ENCODE measurements at regions not wholly inside any gene's neighbourhood (a gene's known extent, or its start where the extent isn't known, plus 50 kb on each side); places are given as distances from the start of the nearest gene placed in this dataset.
"Not testable (repeated sequence)": the region's sequence is repeated elsewhere in the genome, so short reads cannot be mapped to it uniquely, and the experiment has no call there.

- H3K4me1 ChIP-seq (ENCODE audit: insufficient read depth, low read length) = peaks cover 8% of the 10 kb centered on the region
- no peak overlapping the region for H3K4me3 ChIP-seq (ENCODE audit: low read length)
- no peaks in the 10 kb centered on the region for H3K36me3 ChIP-seq (ENCODE audit: insufficient read depth, low read depth, low read length)
- H3K9ac ChIP-seq (ENCODE audit: low read depth, low read length) = no peak overlapping the region
- no peaks in the 10 kb centered on the region for H3K27me3 ChIP-seq (ENCODE audit: insufficient read depth, low read length)
- no peak overlapping the region for H3K27ac ChIP-seq (ENCODE audit: low read length)
- H3K9me3 ChIP-seq (ENCODE audit: insufficient read depth, low read depth, low read length) = no peaks in the 10 kb centered on the region
Measured at GRCh38 chr4:156378033-156378665, 424.5 kb upstream of the CTSO start.

- no peaks in the 10 kb centered on the region for H3K9me3 ChIP-seq (ENCODE audit: insufficient read depth, low read depth, low read length)
- peaks cover 8% of the 10 kb centered on the region for H3K4me1 ChIP-seq (ENCODE audit: insufficient read depth, low read length)
- H3K9ac ChIP-seq (ENCODE audit: low read depth, low read length) = no peak overlapping the region
- no peaks in the 10 kb centered on the region for H3K27me3 ChIP-seq (ENCODE audit: insufficient read depth, low read length)
- no peak overlapping the region for H3K4me3 ChIP-seq (ENCODE audit: low read length)
- no peak overlapping the region for H3K27ac ChIP-seq (ENCODE audit: low read length)
- H3K36me3 ChIP-seq (ENCODE audit: insufficient read depth, low read depth, low read length) = no peaks in the 10 kb centered on the region
Measured at GRCh38 chr4:156377036-156377710, 423.5 kb upstream of the CTSO start.

DNA sequence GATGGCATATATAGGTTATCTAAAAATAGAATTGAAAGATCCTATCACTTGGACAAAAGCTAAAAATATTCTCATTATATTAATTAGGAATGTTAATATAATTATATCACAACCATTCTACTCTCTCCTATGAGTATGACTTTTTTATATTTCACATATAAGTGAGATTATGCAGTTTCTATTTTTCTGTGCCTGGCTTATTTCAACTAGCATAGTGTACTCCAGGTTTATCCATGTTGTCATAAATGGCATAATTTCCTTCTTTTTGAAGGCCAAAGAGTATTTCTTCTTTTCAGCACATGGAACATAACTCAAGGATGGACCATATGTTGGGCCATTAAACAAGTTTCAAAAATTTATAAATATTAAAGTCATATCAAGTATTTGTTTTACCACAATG, 421.2 kb upstream of the CTSO start:
- H3K4me3 ChIP-seq (ENCODE audit: low read length) = no peak overlapping the region
- peaks cover 8% of the 10 kb centered on the region for H3K4me1 ChIP-seq (ENCODE audit: insufficient read depth, low read length)
- no peaks in the 10 kb centered on the region for H3K27me3 ChIP-seq (ENCODE audit: insufficient read depth, low read length)
- no peaks in the 10 kb centered on the region for H3K9me3 ChIP-seq (ENCODE audit: insufficient read depth, low read depth, low read length)
- H3K36me3 ChIP-seq (ENCODE audit: insufficient read depth, low read depth, low read length) = no peaks in the 10 kb centered on the region
- no peak overlapping the region for H3K27ac ChIP-seq (ENCODE audit: low read length)
- no peak overlapping the region for H3K9ac ChIP-seq (ENCODE audit: low read depth, low read length)

GRCh38 chr4:156374069-156374468, 420.4 kb upstream of the CTSO start:
- no peak overlapping the region for H3K9ac ChIP-seq (ENCODE audit: low read depth, low read length)
- H3K4me1 ChIP-seq (ENCODE audit: insufficient read depth, low read length) = peaks cover 8% of the 10 kb centered on the region
- H3K27ac ChIP-seq (ENCODE audit: low read length) = no peak overlapping the region
- no peaks in the 10 kb centered on the region for H3K9me3 ChIP-seq (ENCODE audit: insufficient read depth, low read depth, low read length)
- H3K27me3 ChIP-seq (ENCODE audit: insufficient read depth, low read length) = no peaks in the 10 kb centered on the region
- H3K36me3 ChIP-seq (ENCODE audit: insufficient read depth, low read depth, low read length) = no peaks in the 10 kb centered on the region
- H3K4me3 ChIP-seq (ENCODE audit: low read length) = no peak overlapping the region

GRCh38 chr4:156367502-156367901, 413.8 kb upstream of the CTSO start:
- H3K4me3 ChIP-seq (ENCODE audit: low read length); H3K4me1 ChIP-seq (ENCODE audit: insufficient read depth, low read length); H3K27me3 ChIP-seq (ENCODE audit: insufficient read depth, low read length); H3K9ac ChIP-seq (ENCODE audit: low read depth, low read length); H3K27ac ChIP-seq (ENCODE audit: low read length); H3K36me3 ChIP-seq (ENCODE audit: insufficient read depth, low read depth, low read length); H3K9me3 ChIP-seq (ENCODE audit: insufficient read depth, low read depth, low read length): not testable (repeated sequence)

- H3K9me3 ChIP-seq (ENCODE audit: insufficient read depth, low read depth, low read length) = peaks cover 7% of the 10 kb centered on the region
- no peaks in the 10 kb centered on the region for H3K36me3 ChIP-seq (ENCODE audit: insufficient read depth, low read depth, low read length)
- H3K9ac ChIP-seq (ENCODE audit: low read depth, low read length) = no peak overlapping the region
- no peak overlapping the region for H3K27ac ChIP-seq (ENCODE audit: low read length)
- H3K27me3 ChIP-seq (ENCODE audit: insufficient read depth, low read length) = no peaks in the 10 kb centered on the region
- no peak overlapping the region for H3K4me3 ChIP-seq (ENCODE audit: low read length)
- H3K4me1 ChIP-seq (ENCODE audit: insufficient read depth, low read length) = no peaks in the 10 kb centered on the region
Measured at GRCh38 chr4:156362581-156362980, 408.9 kb upstream of the CTSO start.

DNA sequence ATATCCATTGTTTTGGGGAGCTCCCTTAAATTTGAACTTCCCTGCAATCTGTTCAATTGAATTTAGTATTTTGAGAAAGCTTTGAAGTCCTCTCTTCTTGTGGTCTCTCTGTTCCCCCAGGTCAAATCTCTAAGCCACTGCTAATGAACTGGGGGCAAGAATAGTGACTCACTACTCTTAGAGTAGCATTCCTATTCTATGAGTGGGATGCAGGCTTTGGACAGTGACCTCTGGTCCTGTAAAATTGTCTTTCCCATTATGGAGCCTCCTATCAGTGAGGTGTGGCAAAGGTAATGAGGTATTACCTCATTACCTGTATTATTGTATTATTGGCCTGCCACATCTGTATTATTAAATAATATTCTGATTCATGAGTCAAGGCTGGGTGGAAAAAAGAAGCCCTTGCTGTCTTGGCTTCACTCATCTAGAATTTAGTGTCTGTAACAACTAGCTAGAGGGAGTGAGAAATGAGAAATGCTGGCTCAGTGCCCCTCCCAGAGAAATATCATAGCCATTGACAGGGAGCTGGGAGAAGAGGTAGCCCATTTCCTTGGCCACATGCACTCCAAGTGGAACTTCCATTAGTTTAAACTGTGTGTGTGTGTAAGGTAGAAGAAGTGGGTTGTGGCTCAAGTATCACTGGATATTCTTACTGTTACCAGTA, 393.9 kb upstream of the CTSO start:
- Histone ChIP-seq H3K9me3 (ENCODE audit: insufficient read depth, low read depth, low read length) (no peaks in the 10 kb centered on the region), H3K27ac (ENCODE audit: low read length) (no peak overlapping the region), H3K27me3 (ENCODE audit: insufficient read depth, low read length) (no peaks in the 10 kb centered on the region), H3K4me3 (ENCODE audit: low read length) (0 out of 2 replicates have a peak overlapping the region, but pooled peaks have one; percentile 12), H3K9ac (ENCODE audit: low read depth, low read length) (no peak overlapping the region), H3K4me1 (ENCODE audit: insufficient read depth, low read length) (peaks cover 23% of the 10 kb centered on the region; the same call in 1 of the 2 replicates), H3K36me3 (ENCODE audit: insufficient read depth, low read depth, low read length) (no peaks in the 10 kb centered on the region)

GRCh38 chr4:156346959-156347385, 393.3 kb upstream of the CTSO start:
- no peaks in the 10 kb centered on the region for H3K9me3 ChIP-seq (ENCODE audit: insufficient read depth, low read depth, low read length)
- H3K4me3 ChIP-seq (ENCODE audit: low read length) = 0 out of 2 replicates have a peak overlapping the region, but pooled peaks have one; percentile 12
- H3K9ac ChIP-seq (ENCODE audit: low read depth, low read length) = 0 out of 2 replicates have a peak overlapping the region, but pooled peaks have one; percentile 13
- no peaks in the 10 kb centered on the region for H3K36me3 ChIP-seq (ENCODE audit: insufficient read depth, low read depth, low read length)
- peaks cover 23% of the 10 kb centered on the region; the same call in 1 of the 2 replicates for H3K4me1 ChIP-seq (ENCODE audit: insufficient read depth, low read length)
- no peak overlapping the region for H3K27ac ChIP-seq (ENCODE audit: low read length)
- H3K27me3 ChIP-seq (ENCODE audit: insufficient read depth, low read length) = no peaks in the 10 kb centered on the region

DNA sequence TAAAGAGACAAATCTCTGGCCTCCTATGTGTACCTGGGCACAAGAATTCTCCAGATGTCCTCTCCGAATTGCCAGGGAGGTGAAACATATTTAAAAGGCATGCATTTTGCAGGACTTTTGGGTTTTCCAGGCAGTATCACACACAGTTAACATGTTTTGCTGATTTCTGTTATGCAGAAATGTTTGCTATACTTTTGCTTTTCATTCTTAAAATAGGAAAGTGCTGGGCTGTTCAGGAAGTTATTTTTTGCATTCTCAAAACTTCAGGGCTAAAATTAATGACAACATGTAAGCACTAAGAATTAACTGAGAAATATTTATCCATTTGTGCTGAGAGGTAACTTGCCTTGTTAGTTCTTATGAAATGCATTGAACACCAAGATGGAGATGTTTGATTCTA, 390.7 kb upstream of the CTSO start:
- no peak overlapping the region for H3K9ac ChIP-seq (ENCODE audit: low read depth, low read length)
- no peak overlapping the region for H3K27ac ChIP-seq (ENCODE audit: low read length)

DNA sequence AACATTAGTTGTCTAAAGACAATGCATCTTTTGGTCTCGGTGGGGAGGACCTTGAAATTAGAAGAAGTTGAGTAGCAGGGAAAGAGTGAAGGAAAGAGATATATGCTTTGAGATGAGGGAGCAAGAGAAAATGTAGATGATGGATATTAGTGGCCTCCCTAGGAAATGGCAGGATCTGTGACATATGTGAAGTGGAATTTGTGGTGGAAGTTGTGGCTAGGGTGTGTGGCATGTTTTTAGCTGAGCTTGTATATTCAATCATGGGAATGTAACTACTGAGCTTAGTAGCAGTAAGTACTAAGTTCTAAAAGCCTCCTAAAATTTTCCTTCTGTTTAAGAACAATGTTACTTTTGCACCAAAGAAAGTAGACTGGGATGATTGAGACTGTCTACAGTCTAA, 382.8 kb upstream of the CTSO start:
- Histone ChIP-seq H3K27ac (ENCODE audit: low read length) (no peak overlapping the region), H3K4me1 (ENCODE audit: insufficient read depth, low read length) (no peaks in the 10 kb centered on the region), H3K27me3 (ENCODE audit: insufficient read depth, low read length) (no peaks in the 10 kb centered on the region), H3K36me3 (ENCODE audit: insufficient read depth, low read depth, low read length) (no peaks in the 10 kb centered on the region), H3K9ac (ENCODE audit: low read depth, low read length) (no peak overlapping the region), H3K9me3 (ENCODE audit: insufficient read depth, low read depth, low read length) (no peaks in the 10 kb centered on the region), H3K4me3 (ENCODE audit: low read length) (no peak overlapping the region)

More for the DNA sequence above, 390.7 kb upstream of the CTSO start:
- Histone ChIP-seq H3K9me3 (ENCODE audit: insufficient read depth, low read depth, low read length) (no peaks in the 10 kb centered on the region), H3K4me3 (ENCODE audit: low read length) (no peak overlapping the region), H3K36me3 (ENCODE audit: insufficient read depth, low read depth, low read length) (no peaks in the 10 kb centered on the region), H3K4me1 (ENCODE audit: insufficient read depth, low read length) (peaks cover 23% of the 10 kb centered on the region; the same call in 1 of the 2 replicates), H3K27me3 (ENCODE audit: insufficient read depth, low read length) (no peaks in the 10 kb centered on the region)

GRCh38 chr4:156335721-156336120, 382.1 kb upstream of the CTSO start:
- H3K27me3 ChIP-seq (ENCODE audit: insufficient read depth, low read length) = no peaks in the 10 kb centered on the region
- H3K4me1 ChIP-seq (ENCODE audit: insufficient read depth, low read length) = no peaks in the 10 kb centered on the region
- H3K27ac ChIP-seq (ENCODE audit: low read length) = no peak overlapping the region
- no peaks in the 10 kb centered on the region for H3K9me3 ChIP-seq (ENCODE audit: insufficient read depth, low read depth, low read length)
- H3K36me3 ChIP-seq (ENCODE audit: insufficient read depth, low read depth, low read length) = no peaks in the 10 kb centered on the region
- H3K4me3 ChIP-seq (ENCODE audit: low read length) = no peak overlapping the region
- no peak overlapping the region for H3K9ac ChIP-seq (ENCODE audit: low read depth, low read length)
